Dendritic cell treated with granulocyte-macrophage colony-stimulating factor and Interleukin-4, amounts not matched to agents 40 ng/mL and 50 ng/mL, for 4 days (primary cell): ENCODE measurements at regions not wholly inside any gene's neighbourhood (a gene's known extent, or its start where the extent isn't known, plus 50 kb on each side); places are given as distances from the start of the nearest gene placed in this dataset.

Experiments
- H3K27ac Mint-ChIP-seq: one replicate; pipeline ENCODE4 v1.8.0; 2022; ENCODE audit warnings: mild to moderate bottlenecking, mixed read lengths
- H3K27me3 Mint-ChIP-seq: one replicate; pipeline ENCODE4 v1.8.0; 2022; ENCODE audit warnings: mild to moderate bottlenecking, mixed read lengths
- H3K36me3 Mint-ChIP-seq: one replicate; pipeline ENCODE4 v1.8.0; 2022; ENCODE audit warnings: low read depth, mixed read lengths
- H3K4me1 Mint-ChIP-seq: one replicate; pipeline ENCODE4 v1.8.0; 2022; ENCODE audit warnings: low read depth, mixed read lengths
- H3K4me3 Mint-ChIP-seq: one replicate; pipeline ENCODE4 v1.8.0; 2022; ENCODE audit warnings: mild to moderate bottlenecking, moderate library complexity, mixed read lengths
- H3K9me3 Mint-ChIP-seq: one replicate; pipeline ENCODE4 v1.8.0; 2022; ENCODE audit warnings: mixed read lengths
- intact Hi-C: fragments of 100-400 bp; cut with micrococcal nuclease; formaldehyde crosslinking; loops from one replicate; pipeline ENCODE4 v1.15.0; 2022

GRCh38 chr17:15048381-15048780, 216.7 kb downstream of the PMP22 start:
- H3K36me3 Mint-ChIP-seq, result no peaks in the 10 kb centered on the region
- H3K4me1 Mint-ChIP-seq, result no peaks in the 10 kb centered on the region
- intact Hi-C loops, result no loop called here
- peaks cover 6% of the 10 kb centered on the region for H3K27me3 Mint-ChIP-seq
- no peak overlapping the region for H3K27ac Mint-ChIP-seq
- no peaks in the 10 kb centered on the region for H3K9me3 Mint-ChIP-seq
- H3K4me3 Mint-ChIP-seq, result no peak overlapping the region

- no peaks in the 10 kb centered on the region for H3K4me1 Mint-ChIP-seq
- H3K9me3 Mint-ChIP-seq, result no peaks in the 10 kb centered on the region
- H3K27me3 Mint-ChIP-seq, result peaks cover under 1% of the 10 kb centered on the region
- intact Hi-C loops, result no loop called here
- no peak overlapping the region for H3K27ac Mint-ChIP-seq
- no peaks in the 10 kb centered on the region for H3K36me3 Mint-ChIP-seq
- no peak overlapping the region for H3K4me3 Mint-ChIP-seq
These were observed 222.8 kb downstream of the PMP22 start for GRCh38 chr17:15042311-15042710.

- no peaks in the 10 kb centered on the region for H3K9me3 Mint-ChIP-seq
- no peak overlapping the region for H3K27ac Mint-ChIP-seq
These were observed 225.8 kb downstream of the PMP22 start for GRCh38 chr17:15039366-15039765.

GRCh38 chr17:15038656-15039055, 226.5 kb downstream of the PMP22 start:
- intact Hi-C loops, result no loop called here
- H3K27me3 Mint-ChIP-seq, result no peaks in the 10 kb centered on the region
- no peak overlapping the region for H3K27ac Mint-ChIP-seq
- H3K4me1 Mint-ChIP-seq, result no peaks in the 10 kb centered on the region
- H3K4me3 Mint-ChIP-seq, result no peak overlapping the region
- no peaks in the 10 kb centered on the region for H3K9me3 Mint-ChIP-seq
- H3K36me3 Mint-ChIP-seq, result no peaks in the 10 kb centered on the region

More at GRCh38 chr17:15039366-15039765, 225.8 kb downstream of the PMP22 start:
- H3K4me3 Mint-ChIP-seq, result no peak overlapping the region
- no peaks in the 10 kb centered on the region for H3K4me1 Mint-ChIP-seq
- H3K36me3 Mint-ChIP-seq, result no peaks in the 10 kb centered on the region
- no peaks in the 10 kb centered on the region for H3K27me3 Mint-ChIP-seq
- intact Hi-C loops, result no loop called here

GRCh38 chr17:15036238-15036637, 228.9 kb downstream of the PMP22 start:
- no peaks in the 10 kb centered on the region for H3K9me3 Mint-ChIP-seq
- no peak overlapping the region for H3K4me3 Mint-ChIP-seq
- H3K27me3 Mint-ChIP-seq, result no peaks in the 10 kb centered on the region
- intact Hi-C loops, result no loop called here
- H3K27ac Mint-ChIP-seq, result no peak overlapping the region
- H3K4me1 Mint-ChIP-seq, result no peaks in the 10 kb centered on the region
- no peaks in the 10 kb centered on the region for H3K36me3 Mint-ChIP-seq

- H3K9me3 Mint-ChIP-seq, result no peaks in the 10 kb centered on the region
These were observed 233.2 kb downstream of the PMP22 start for GRCh38 chr17:15031975-15032374.

GRCh38 chr17:15029469-15029868, 235.7 kb downstream of the PMP22 start:
- intact Hi-C loops, result no loop called here
- peaks cover 4% of the 10 kb centered on the region for H3K9me3 Mint-ChIP-seq
- H3K36me3 Mint-ChIP-seq, result no peaks in the 10 kb centered on the region
- H3K27me3 Mint-ChIP-seq, result no peaks in the 10 kb centered on the region
- H3K4me3 Mint-ChIP-seq, result no peak overlapping the region
- no peak overlapping the region for H3K27ac Mint-ChIP-seq
- no peaks in the 10 kb centered on the region for H3K4me1 Mint-ChIP-seq

More at GRCh38 chr17:15031975-15032374, 233.2 kb downstream of the PMP22 start:
- no peaks in the 10 kb centered on the region for H3K27me3 Mint-ChIP-seq
- H3K4me3 Mint-ChIP-seq, result no peak overlapping the region
- H3K27ac Mint-ChIP-seq, result no peak overlapping the region
- intact Hi-C loops, result no loop called here
- H3K36me3 Mint-ChIP-seq, result no peaks in the 10 kb centered on the region
- H3K4me1 Mint-ChIP-seq, result no peaks in the 10 kb centered on the region

- Mint-ChIP-seq H3K27me3 (no peaks in the 10 kb centered on the region), H3K36me3 (no peaks in the 10 kb centered on the region)
These were observed 237.3 kb downstream of the PMP22 start for GRCh38 chr17:15027853-15028252.

GRCh38 chr17:15026088-15026487, 239.0 kb downstream of the PMP22 start:
- Mint-ChIP-seq H3K4me3 (no peak overlapping the region), H3K27me3 (no peaks in the 10 kb centered on the region), H3K4me1 (no peaks in the 10 kb centered on the region), H3K36me3 (no peaks in the 10 kb centered on the region), H3K9me3 (peaks cover 24% of the 10 kb centered on the region), H3K27ac (no peak overlapping the region)
- intact Hi-C loops, result no loop called here

More at GRCh38 chr17:15027853-15028252, 237.3 kb downstream of the PMP22 start:
- Mint-ChIP-seq H3K9me3 (peaks cover 19% of the 10 kb centered on the region), H3K4me3 (no peak overlapping the region), H3K27ac (no peak overlapping the region), H3K4me1 (no peaks in the 10 kb centered on the region)
- intact Hi-C loops, result no loop called here

GRCh38 chr17:15023589-15024336, 241.4 kb downstream of the PMP22 start:
- H3K27me3 Mint-ChIP-seq, result no peaks in the 10 kb centered on the region
- H3K9me3 Mint-ChIP-seq, result peaks cover 24% of the 10 kb centered on the region
- H3K4me3 Mint-ChIP-seq, result no peak overlapping the region
- no peaks in the 10 kb centered on the region for H3K36me3 Mint-ChIP-seq
- no peak overlapping the region for H3K27ac Mint-ChIP-seq
- no peaks in the 10 kb centered on the region for H3K4me1 Mint-ChIP-seq
- intact Hi-C loops, result no loop called here

GRCh38 chr17:15019158-15019557, 246.0 kb downstream of the PMP22 start:
- H3K4me1 Mint-ChIP-seq, result no peaks in the 10 kb centered on the region
- peaks cover 17% of the 10 kb centered on the region for H3K9me3 Mint-ChIP-seq
- H3K4me3 Mint-ChIP-seq, result no peak overlapping the region
- no peak overlapping the region for H3K27ac Mint-ChIP-seq
- intact Hi-C loops, result no loop called here
- no peaks in the 10 kb centered on the region for H3K36me3 Mint-ChIP-seq
- no peaks in the 10 kb centered on the region for H3K27me3 Mint-ChIP-seq

GRCh38 chr17:15012351-15012980, 252.7 kb downstream of the PMP22 start:
- Mint-ChIP-seq H3K27me3 (no peaks in the 10 kb centered on the region), H3K4me3 (no peak overlapping the region), H3K27ac (no peak overlapping the region), H3K4me1 (no peaks in the 10 kb centered on the region), H3K36me3 (no peaks in the 10 kb centered on the region), H3K9me3 (no peaks in the 10 kb centered on the region)
- intact Hi-C loops, result no loop called here

- no peaks in the 10 kb centered on the region for H3K27me3 Mint-ChIP-seq
- no peaks in the 10 kb centered on the region for H3K36me3 Mint-ChIP-seq
- no peak overlapping the region for H3K4me3 Mint-ChIP-seq
- no peak overlapping the region for H3K27ac Mint-ChIP-seq
- H3K9me3 Mint-ChIP-seq, result no peaks in the 10 kb centered on the region
- intact Hi-C loops, result no loop called here
- no peaks in the 10 kb centered on the region for H3K4me1 Mint-ChIP-seq
These were observed 256.0 kb downstream of the PMP22 start for GRCh38 chr17:15009087-15009486.

- no peaks in the 10 kb centered on the region for H3K36me3 Mint-ChIP-seq
- no peaks in the 10 kb centered on the region for H3K27me3 Mint-ChIP-seq
- H3K4me1 Mint-ChIP-seq, result no peaks in the 10 kb centered on the region
- no peaks in the 10 kb centered on the region for H3K9me3 Mint-ChIP-seq
- intact Hi-C loops, result no loop called here
- no peak overlapping the region for H3K27ac Mint-ChIP-seq
- H3K4me3 Mint-ChIP-seq, result no peak overlapping the region
These were observed 258.0 kb downstream of the PMP22 start for GRCh38 chr17:15007147-15007553.
